AG08396 (cell line): ENCODE measurements at regions not wholly inside any gene's neighbourhood (a gene's known extent, or its start where the extent isn't known, plus 50 kb on each side); places are given as distances from the start of the nearest gene placed in this dataset.
"Not testable (repeated sequence)": the region's sequence is repeated elsewhere in the genome, so short reads cannot be mapped to it uniquely, and the experiment has no call there.

Source experiments
- DNase-seq: peaks from one replicate; pipeline ENCODE4 v3.0.0; 2012; ENCODE audit warnings: low spot score, mixed read lengths

DNA sequence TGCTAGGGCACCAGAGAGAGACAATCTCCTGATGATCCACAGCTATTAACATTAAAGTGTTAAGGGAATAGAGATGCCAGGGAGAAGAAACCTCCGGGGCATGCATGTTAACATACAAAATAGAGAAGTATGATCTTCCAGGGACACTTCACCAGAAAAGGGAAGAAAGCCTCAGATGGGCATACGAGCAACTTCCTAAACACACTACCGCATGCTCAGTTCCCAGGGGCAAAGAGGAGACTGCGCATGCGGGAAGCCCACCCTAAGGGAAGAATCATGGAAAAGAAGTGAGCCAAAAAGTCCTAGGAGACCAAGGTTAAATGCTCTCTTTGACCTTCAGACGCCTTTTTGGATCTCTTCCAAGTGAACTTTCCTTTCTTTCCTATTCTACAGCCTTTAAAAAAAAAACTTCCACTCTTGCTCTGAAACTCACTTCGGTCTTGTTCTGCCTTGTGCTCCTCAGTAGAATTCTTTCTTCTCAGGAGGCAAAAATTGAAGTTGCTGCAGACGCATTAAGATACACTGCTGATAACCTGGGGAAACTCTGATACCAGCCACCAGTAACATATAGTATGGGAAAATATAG, 1211.3 kb downstream of the REEP3 start:
- no peak for DNase-seq

DNA sequence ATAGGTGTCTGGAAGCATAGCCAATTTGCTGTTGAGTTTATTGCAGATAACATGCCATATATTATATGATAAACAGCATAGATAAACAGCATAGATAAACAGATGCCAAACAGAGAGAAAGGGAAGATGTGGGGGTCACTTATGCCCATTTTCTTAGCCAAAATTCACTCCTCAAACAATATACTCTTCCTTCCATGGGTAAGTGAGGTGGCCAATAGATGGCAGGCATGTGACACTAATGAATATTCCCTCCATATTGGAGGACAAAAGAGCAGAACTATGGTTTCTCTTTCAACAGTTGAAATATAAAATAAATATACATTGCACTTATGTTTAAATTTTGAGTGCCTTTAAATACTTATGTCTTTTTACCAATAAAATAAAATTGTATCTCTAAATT, 1212.8 kb downstream of the REEP3 start:
- no peak for DNase-seq

DNA sequence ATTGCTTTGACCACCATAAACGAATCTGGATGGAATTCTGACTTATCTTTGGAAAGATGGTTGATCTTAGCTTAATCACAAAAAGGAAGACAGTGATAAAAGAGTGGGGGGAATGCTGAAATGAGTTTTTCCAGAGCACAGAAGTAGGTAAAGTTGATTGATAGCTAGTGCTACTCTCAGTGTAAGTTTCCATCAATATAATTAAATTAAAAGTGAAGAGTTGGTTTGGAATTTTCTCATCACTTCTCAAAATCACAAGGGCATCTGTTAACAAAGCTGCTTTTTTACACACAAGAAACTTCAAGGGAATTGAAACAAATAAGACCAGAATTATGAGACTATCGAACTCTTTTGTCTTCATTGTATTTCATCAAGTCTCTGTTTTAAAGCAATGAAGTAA, 1217.3 kb downstream of the REEP3 start:
- DNase-seq, result no peak

DNA sequence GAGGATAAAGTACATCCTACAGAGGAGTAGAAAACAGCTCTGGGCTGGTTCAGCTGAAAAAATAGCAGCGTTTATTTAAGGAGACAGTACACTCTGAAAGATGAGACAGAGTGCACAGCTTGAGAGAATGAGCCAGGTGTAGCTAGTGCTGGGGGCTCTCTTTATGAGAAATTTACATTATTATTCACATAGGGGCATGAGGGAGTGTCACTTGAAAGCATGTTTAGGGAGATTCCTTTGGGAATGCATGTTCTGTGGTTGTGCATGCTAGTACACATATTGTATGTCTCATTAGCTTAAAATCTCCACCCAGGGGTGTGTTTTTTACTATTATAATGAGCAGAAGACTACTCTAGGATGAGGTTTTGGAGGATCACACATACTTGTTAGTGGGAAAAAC, 1224.4 kb downstream of the REEP3 start:
- no peak for DNase-seq

- no peak for DNase-seq
These were observed 1229.5 kb downstream of the REEP3 start for GRCh38 chr10:64750672-64751071.

DNA sequence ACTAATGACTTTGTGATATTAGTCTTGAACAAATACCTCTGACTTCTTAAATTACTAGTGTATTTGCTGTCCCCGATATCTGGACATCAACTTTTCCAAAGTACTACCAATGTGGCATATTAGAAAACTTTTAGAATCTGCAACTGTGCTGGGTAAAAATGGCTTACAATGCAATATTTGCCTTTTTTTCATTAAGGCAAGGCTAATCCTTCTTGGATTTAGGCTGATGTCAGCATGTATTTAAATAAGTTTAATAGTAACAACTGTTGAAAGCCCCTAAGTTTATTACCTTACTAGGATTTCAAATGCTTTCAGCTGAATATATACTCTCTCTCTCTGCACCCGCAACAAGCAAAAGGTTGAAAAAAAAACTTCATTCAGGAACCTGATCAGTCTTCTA, 1232.3 kb downstream of the REEP3 start:
- DNase-seq, result no peak

DNA sequence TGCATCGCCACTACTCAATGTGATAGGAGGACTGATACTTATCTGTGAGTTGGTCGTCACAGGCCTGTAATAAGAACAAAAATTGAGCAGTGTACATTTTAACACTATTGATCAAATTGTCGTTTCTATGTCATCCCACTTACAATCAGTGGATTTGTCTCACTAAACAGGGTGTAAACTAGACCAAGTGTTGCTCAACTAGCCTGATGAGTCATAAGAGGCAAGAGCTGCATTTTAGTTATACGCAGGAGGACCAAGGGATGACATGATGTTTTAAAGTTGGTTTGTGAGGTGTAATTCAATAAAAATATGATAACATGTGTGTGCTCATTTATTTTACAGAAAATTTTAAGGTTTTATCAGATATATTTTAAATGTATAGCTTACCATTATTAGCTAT, 1239.2 kb downstream of the REEP3 start:
- DNase-seq, result no peak

GRCh38 chr10:64762861-64763260, 1241.7 kb downstream of the REEP3 start:
- DNase-seq, result no peak

DNA sequence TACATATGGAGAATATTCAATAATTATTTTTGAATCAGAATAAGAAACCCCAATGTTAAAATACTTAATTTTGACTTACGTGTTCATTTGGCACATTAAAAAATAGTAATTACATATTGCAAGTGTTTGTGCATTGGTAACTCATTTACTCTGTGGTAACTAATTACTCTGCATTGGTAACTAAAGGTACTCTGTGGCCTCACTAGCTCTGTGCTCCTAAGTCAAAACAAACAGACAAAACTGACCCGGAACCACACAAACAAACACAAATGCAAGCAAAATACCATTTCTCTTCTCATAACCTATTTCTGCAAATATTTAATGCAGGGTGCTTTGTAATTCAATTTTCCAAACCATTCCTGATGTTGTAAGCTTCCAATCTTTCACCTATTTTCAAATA, 1244.3 kb downstream of the REEP3 start:
- no peak for DNase-seq

DNA sequence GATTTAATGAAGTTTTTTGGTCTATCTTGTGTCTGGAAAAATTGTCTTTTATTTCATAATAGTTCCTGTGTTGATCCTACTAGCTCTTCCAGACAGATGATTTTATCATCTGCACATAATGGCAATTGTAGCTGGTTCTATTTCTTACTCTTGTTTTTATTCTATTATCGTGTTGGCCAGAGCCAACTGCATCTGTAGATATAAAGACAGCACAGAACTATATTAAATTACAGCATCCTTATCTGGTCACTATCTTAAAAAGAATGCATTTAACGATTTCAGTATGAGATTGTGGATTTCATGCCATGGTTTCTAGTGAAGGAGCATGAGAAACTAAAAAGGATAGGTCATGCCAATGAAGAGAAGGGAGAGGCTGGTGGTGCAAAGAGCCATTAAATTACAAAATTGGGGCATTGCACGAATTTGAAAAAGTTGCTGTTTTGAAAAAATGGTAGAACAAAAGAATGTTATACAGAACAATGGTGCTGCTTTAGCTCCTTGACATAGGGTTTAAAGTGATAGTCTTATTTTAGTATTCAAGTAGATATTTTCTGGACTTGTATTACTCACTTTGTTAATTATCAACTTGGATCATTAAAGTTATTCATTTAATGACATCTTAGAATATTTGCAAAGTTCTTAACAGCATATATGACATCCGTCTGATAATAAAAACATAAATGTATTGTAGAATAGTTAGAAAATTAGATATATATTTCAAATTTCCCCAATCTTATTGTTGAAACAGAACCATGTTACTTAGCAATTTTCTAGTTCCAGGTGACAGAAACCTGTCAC, 1250.3 kb downstream of the REEP3 start:
- DNase-seq, result no peak

DNA sequence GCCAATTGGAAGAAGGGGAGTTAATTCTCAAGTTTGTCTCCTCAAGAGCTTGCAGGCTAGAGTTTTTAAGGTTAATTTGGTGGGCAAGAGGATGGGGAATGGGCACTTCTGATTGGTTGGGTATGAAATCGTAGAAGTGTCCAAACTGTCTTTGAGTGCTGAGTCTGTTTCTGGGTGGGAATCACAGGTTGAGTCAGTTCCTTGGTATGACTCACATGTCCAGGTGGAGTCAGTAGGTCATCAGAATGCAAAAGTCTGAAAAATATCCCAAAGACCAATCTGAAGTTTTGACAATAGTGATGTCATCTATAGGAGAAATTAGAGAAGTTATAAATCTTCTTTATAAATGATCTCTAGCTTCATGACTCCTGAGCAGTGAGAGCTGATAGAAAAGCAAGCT, 1252.2 kb downstream of the REEP3 start:
- DNase-seq, result no peak

- not testable (repeated sequence) for DNase-seq
These were observed 1263.2 kb downstream of the REEP3 start for GRCh38 chr10:64784451-64784850.

- DNase-seq, result no peak
These were observed 1264.6 kb downstream of the REEP3 start for GRCh38 chr10:64785816-64786215.

DNA sequence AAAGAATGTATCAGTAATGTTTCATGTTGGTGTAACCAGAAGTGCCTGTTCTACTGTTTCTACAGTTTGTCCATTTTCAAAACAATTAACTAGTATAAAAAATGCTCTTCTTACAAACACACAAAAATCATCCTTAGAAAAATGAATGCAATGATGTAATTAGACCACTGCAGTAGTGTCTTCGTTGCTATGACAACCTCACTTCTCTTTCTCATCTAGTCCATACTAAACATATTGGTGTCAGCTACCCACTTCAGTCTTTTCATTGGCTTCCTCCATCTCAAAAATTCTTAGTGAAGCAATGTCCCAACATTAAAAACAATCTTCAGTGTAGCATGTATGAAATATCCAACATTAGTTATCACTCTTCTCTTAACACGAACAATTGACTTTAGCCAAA, 1265.8 kb downstream of the REEP3 start:
- DNase-seq, result no peak

DNA sequence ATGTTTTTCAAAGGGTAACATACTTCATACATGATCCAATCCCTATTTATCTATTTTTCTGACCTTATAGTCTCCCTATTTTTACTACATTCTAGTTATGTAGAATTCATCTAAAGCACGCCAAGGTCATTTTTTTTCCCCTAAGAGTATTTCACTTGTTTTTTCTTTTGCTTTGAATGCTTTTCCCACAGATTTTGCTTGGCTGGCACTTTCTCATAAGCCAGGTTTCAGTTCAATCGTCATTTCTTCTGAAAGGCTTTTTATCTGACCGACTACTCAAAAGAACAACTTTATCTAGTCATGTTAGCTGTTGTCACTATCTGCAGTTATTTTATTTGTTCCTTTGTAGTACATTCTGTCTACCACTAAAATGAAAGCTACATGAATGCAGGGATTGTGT, 1274.6 kb downstream of the REEP3 start:
- no peak for DNase-seq

DNA sequence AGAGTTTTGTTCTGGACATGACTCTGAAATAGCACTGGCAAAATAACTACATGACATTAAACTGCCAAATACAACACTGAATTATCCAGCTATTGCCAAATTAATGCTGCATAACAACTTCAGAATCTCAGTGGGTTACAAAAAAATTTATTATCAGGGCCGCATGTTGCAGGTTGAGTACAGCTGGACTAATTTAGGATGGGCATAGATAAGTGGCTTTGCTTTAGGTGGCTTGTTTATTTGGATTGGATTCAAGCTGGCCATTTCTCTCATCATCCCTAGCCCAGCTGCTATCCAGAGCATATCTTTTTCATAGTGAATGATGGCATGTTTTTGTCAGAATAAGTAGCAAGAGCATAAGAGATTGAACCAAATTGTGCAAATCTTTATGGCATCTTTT, 1277.1 kb downstream of the REEP3 start:
- DNase-seq, result no peak

DNA sequence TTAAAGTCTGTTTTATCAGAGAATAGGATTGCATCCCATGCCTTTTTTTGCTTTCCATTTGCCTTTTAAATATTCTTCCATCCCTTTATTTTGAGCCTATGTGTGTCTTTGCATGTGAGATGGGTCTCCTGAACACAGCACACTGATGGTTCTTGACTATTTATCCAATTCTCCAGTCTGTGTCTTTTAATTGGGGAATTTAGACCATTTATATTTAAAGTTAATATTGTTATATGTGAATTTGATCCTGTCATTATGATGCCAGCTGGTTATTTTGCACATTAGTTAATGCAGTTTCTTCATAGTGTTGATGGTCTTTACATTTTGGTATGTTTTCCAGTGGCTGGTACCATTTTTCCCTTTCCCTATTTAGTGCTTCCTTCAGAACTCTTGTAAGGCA, 1287.0 kb downstream of the REEP3 start:
- DNase-seq, result not testable (repeated sequence)

DNA sequence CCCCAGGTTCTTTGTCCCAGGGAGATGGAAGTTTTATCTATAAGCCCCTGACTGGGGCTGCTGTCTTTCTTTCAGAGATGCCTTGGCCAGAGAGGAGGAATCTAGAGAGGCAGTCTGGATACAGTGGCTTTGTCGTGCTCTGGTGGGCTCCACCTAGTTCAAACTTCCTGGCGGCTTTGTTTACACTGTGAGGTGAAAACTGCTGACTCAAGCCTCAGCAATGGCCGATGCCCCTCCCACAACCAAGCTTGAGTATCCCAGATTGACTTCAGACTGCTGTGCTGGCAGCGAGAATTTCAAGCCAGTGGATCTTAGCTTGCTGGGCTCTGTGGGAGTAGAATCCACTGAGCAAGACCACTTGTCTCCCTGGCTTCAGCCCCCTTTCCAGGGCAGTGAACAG, 1288.8 kb downstream of the REEP3 start:
- DNase-seq, result not testable (repeated sequence)

DNA sequence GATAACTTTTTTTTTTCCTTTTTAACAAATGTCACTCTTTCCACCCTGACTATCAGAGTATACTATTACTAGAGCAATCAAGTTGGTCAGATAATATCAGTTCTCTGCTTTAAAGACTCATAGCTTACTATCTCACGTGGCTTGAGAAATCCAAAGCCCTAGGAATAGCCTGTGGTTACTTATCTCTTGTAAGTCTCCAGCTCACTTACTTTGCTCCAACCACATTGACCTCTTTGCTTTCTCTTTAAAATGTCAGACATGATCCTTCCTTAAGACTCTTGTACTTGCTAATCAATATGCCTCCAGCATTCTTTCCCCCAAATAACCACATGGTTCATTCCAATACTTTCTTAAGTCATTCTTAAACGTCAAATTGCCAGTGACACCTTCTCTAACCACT, 1292.2 kb downstream of the REEP3 start:
- DNase-seq, result no peak

DNA sequence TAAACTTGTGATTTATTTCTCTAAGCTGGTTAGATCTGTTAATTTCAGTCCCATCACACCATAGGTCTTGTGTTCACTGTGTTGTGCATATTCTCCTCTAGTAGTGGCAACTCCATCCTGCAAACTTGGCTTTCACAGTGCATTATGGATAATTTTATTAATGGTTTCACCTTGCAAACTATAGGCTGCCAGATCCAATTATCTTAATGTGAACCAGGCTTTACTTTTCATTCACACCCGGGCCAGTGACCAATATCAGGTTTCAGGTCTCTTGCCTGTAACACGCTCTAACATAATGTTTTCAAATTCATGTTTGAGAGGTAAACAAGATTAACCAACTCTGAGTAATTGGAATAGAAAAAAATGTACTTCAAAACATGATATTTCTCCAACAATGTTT, 1293.0 kb downstream of the REEP3 start:
- no peak for DNase-seq

DNA sequence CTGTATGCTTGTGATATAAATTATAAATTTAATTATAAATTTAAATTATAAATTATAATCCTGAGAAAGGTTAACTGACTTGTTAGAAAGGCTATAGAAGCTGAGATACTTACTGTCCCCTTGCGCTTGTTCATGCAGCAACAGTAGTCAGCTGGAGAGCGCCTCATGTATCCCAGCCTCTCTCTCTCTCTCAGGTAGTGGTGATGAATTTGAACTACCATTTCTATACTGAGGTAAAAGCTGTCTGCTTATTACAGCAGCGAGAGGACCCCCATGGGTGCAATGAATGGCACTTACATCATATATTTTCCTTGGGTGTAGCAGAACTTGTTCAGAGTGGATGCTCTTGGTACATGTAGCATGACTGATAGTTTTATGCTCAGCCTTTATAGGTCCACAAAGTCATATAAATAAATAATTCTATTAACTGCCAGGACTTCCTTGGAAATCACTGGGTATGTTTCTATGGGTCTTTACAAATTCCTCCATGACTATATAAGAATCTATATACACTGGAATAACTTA, 1308.7 kb downstream of the REEP3 start:
- DNase-seq, result no peak

DNA sequence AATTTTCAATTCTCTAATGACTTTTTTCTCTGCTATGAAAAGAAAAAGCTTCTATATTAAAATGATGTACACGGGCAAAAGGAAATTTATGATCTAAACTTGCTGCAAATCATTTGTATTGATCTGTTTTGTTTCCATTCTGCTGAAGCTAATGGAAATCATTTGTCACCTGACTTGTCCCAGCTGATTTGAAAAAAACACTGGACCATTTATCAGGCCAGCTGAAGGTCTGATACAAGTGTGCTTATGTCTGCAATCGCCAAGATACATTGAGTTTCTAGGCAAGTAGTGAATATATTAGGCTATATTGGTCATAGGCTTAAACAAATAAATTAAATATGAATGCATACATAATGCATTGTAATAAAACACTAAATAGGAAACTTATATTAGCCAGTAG, 1309.7 kb downstream of the REEP3 start:
- no peak for DNase-seq

DNA sequence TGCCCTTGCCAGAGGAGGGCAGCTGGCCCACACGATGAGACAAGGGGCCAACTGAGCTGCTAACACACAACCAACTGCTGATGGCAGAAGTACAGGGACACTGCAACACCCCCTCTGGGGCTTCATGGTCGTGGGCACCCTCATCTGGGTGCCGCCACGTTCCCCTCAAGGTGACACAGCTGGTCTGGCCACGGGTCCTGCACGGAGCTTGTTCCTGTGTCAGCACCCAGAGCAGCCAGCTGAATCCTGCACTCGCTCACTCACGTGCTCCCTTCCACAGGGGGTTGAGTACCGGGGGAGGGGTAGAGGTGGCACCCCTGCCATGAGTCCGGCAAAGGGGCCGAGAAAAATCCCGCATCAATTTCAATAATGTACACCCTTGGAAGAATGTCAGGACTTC, 1319.1 kb downstream of the REEP3 start:
- no peak for DNase-seq

- no peak for DNase-seq
These were observed 1325.5 kb downstream of the REEP3 start for GRCh38 chr10:64846700-64847099.
